PC-9 (cell line): ENCODE measurements at regions not wholly inside any gene's neighbourhood (a gene's known extent, or its start where the extent isn't known, plus 50 kb on each side); places are given as distances from the start of the nearest gene placed in this dataset.

ENCODE experiments used
- BruUV-seq: library from RNA; stranded (reverse); fragments of 400-500 nt; replicated peaks from 2 replicates; lab custom pipeline; 2021; lab: Mats Ljungman, UMichigan
- CTCF ChIA-PET: fragments of 300-600 bp; sonication (Branson Sonifier 250); formaldehyde crosslinking; loops from one replicate; lab custom pipeline; 2022; ENCODE audit warnings: antibody characterized with exemption; lab: Charles Lee
- POLR2A ChIA-PET: fragments of 300-600 bp; sonication (Branson Sonifier 250); formaldehyde crosslinking; loops from one replicate; lab custom pipeline; 2022; ENCODE audit warnings: antibody characterized with exemption; ENCODE audit not compliant: unreplicated experiment; lab: Charles Lee
- DNase-seq, 2 experiments: peaks; one replicate each; pipeline versions ENCODE4 v3.0.0 to v3.0.0-alpha.2; 2015 to 2022; ENCODE audit warnings: mixed read lengths in 1 of 2
- H2AFZ ChIP-seq: fragments of 200-600 bp; sonication (generic); 2 replicates; pipeline ENCODE4 v1.8.1; 2017; ENCODE audit warnings: antibody characterized with exemption
- H3F3A ChIP-seq: fragments of 200-600 bp; sonication (generic); 2 replicates; pipeline ENCODE4 v1.8.1; 2017; ENCODE audit warnings: antibody characterized with exemption, mild to moderate bottlenecking, low read depth; ENCODE audit not compliant: insufficient read depth
- H3K27ac ChIP-seq: fragments of 200-600 bp; sonication (generic); 2 replicates; pipeline ENCODE4 v1.6.1; 2016; ENCODE audit warnings: mixed run types
- H3K27me3 ChIP-seq: fragments of 200-600 bp; sonication (generic); 2 replicates; pipeline ENCODE4 v1.6.1; 2016; ENCODE audit warnings: low read depth, mixed run types; ENCODE audit not compliant: insufficient read depth
- H3K36me3 ChIP-seq: fragments of 200-600 bp; sonication (generic); 2 replicates; pipeline ENCODE4 v1.6.1; 2016; ENCODE audit warnings: low read depth, mixed run types
- H3K4me1 ChIP-seq: fragments of 200-600 bp; sonication (generic); replicated peaks from 2 replicates; pipeline ENCODE4 v1.6.1; 2016; ENCODE audit warnings: mixed run types; ENCODE audit not compliant: insufficient read depth
- H3K4me2 ChIP-seq: fragments of 200-600 bp; sonication (generic); 2 replicates; pipeline ENCODE4 v1.6.1; 2017; ENCODE audit warnings: mixed run types
- H3K4me3 ChIP-seq: fragments of 200-600 bp; sonication (generic); 2 replicates; pipeline ENCODE4 v1.6.1; 2016; ENCODE audit warnings: mixed run types
- H3K79me2 ChIP-seq: fragments of 200-600 bp; sonication (generic); 2 replicates; pipeline ENCODE4 v1.6.1; 2017; ENCODE audit warnings: low read depth, mixed run types
- H3K9me2 ChIP-seq: fragments of 200-600 bp; sonication (generic); 2 replicates; pipeline ENCODE4 v1.8.1; 2017; ENCODE audit warnings: mild to moderate bottlenecking; ENCODE audit not compliant: insufficient read depth
- H3K9me3 ChIP-seq: fragments of 200-600 bp; sonication (generic); 2 replicates; pipeline ENCODE4 v1.8.1; 2016; ENCODE audit warnings: low read depth; ENCODE audit not compliant: insufficient read depth
- H4K20me1 ChIP-seq: fragments of 200-600 bp; sonication (generic); 2 replicates; pipeline ENCODE4 v1.8.1; 2017; ENCODE audit not compliant: insufficient read depth
- EZH2 ChIP-seq: fragments of 200-600 bp; sonication (generic); IDR thresholded peaks from 2 replicates; pipeline ENCODE4 v1.8.0; 2017; ENCODE audit warnings: antibody characterized with exemption, low read depth
- intact Hi-C: fragments of 100-400 bp; cut with micrococcal nuclease; formaldehyde crosslinking; loops from one replicate; pipeline ENCODE4 v1.10.0; 2022; ENCODE audit not compliant: unreplicated experiment
- TF ChIP-seq, protein P1 (sequence below): fragments of 200-600 bp; sonication (generic); conservative IDR thresholded peaks from 2 replicates; pipeline ENCODE4 v1.6.1; 2017; ENCODE audit warnings: mixed run types, antibody characterized with exemption, mild to moderate bottlenecking, moderate library complexity

DNA sequence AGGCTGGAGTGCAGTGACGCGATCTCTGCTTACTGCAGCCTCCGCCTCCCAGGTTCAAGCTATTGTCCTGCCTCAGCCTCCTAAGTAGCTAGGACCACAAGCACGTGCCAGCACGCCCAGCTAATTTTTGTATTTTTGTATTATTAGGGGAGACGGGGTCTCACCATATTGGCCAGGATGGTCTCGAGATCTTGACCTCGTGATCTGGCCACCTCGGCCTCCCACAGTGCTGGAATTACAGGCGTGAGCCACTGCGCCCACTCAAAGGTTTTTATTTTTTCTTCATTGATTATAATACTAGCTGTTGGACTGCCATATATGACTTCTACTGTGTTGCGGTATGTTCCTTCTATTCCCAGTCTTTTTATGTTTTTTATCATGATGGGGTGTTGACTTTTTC is 569.7 kb upstream of the SLITRK6 start:
- Histone ChIP-seq H4K20me1 (no peaks in the 10 kb centered on the region), H3K9me2 (no peaks in the 10 kb centered on the region), H3K4me1 (no peaks in the 10 kb centered on the region), H3K27me3 (no peaks in the 10 kb centered on the region), H3F3A (no peaks in the 10 kb centered on the region), H3K27ac (no peak overlapping the region), H3K79me2 (no peaks in the 10 kb centered on the region), H3K4me3 (no peak overlapping the region), H3K4me2 (no peak overlapping the region), H3K36me3 (no peaks in the 10 kb centered on the region), H3K9me3 (no peaks in the 10 kb centered on the region), H2AFZ (no peak overlapping the region)
- no TSS peak for BruUV-seq
- ChIA-PET POLR2A (no interaction called here), CTCF (no interaction called here)
- DNase-seq = no peak
- TF ChIP-seq, protein P1, sequence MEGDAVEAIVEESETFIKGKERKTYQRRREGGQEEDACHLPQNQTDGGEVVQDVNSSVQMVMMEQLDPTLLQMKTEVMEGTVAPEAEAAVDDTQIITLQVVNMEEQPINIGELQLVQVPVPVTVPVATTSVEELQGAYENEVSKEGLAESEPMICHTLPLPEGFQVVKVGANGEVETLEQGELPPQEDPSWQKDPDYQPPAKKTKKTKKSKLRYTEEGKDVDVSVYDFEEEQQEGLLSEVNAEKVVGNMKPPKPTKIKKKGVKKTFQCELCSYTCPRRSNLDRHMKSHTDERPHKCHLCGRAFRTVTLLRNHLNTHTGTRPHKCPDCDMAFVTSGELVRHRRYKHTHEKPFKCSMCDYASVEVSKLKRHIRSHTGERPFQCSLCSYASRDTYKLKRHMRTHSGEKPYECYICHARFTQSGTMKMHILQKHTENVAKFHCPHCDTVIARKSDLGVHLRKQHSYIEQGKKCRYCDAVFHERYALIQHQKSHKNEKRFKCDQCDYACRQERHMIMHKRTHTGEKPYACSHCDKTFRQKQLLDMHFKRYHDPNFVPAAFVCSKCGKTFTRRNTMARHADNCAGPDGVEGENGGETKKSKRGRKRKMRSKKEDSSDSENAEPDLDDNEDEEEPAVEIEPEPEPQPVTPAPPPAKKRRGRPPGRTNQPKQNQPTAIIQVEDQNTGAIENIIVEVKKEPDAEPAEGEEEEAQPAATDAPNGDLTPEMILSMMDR = no peak
- TF ChIP-seq EZH2 = no peak
- intact Hi-C loops = no loop called here

DNA sequence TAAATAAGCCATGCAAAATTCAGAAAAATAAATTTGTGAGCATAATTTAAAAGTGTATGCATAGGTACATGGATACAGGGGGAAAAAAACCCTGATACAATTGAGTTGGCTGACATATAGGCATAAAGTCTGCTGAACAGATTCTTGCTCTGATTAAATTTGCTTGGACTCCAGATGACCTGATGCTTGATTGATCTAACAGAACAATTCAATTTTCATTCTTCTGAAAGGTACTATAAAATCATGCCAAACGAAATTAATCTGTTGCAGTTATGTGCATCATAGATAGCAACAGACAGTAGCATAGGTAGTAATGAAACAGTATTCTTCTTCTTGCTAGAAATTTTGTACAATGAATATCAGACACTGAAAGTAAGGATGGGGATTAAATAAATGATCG is 578.2 kb upstream of the SLITRK6 start:
- no peak overlapping the region for H3K4me2 ChIP-seq

DNA sequence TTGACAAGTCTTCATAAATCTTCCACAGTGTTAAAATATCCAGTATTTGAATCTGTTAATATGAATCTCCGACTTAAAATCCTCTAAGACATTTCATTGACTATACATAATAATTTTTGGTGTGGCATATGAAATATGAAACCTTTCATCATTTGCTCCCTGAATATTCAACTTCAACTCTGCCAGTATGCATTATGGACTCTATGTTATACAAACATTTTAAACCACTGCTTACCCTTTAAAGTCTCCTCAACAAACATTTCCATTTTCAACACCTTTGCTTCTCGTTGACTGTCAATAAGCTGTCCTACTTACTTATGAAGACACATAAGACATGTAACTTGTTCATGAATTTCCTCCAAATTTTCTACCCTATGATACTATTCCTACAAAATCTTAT is 579.4 kb upstream of the SLITRK6 start:
- BruUV-seq = no TSS peak
- Histone ChIP-seq H3K36me3 (no peaks in the 10 kb centered on the region), H3K79me2 (no peaks in the 10 kb centered on the region), H4K20me1 (no peaks in the 10 kb centered on the region), H3F3A (no peaks in the 10 kb centered on the region), H3K4me1 (no peaks in the 10 kb centered on the region), H3K4me3 (no peak overlapping the region), H3K4me2 (no peak overlapping the region), H3K9me2 (no peaks in the 10 kb centered on the region), H3K27me3 (no peaks in the 10 kb centered on the region), H2AFZ (no peak overlapping the region), H3K9me3 (no peaks in the 10 kb centered on the region), H3K27ac (no peak overlapping the region)
- ChIA-PET CTCF (no interaction called here), POLR2A (no interaction called here)
- TF ChIP-seq, protein P1 = no peak
- TF ChIP-seq EZH2 = no peak
- no peak for DNase-seq
- intact Hi-C loops = no loop called here

More for the DNA sequence above, 578.2 kb upstream of the SLITRK6 start:
- H4K20me1 ChIP-seq = no peaks in the 10 kb centered on the region
- no peak overlapping the region for H2AFZ ChIP-seq
- H3K27ac ChIP-seq = no peak overlapping the region
- CTCF ChIA-PET = no interaction called here
- H3F3A ChIP-seq = no peaks in the 10 kb centered on the region
- H3K36me3 ChIP-seq = no peaks in the 10 kb centered on the region
- intact Hi-C loops = no loop called here
- no peaks in the 10 kb centered on the region for H3K9me3 ChIP-seq
- no peaks in the 10 kb centered on the region for H3K79me2 ChIP-seq
- POLR2A ChIA-PET = no interaction called here
- no peaks in the 10 kb centered on the region for H3K27me3 ChIP-seq
- no peak overlapping the region for H3K4me3 ChIP-seq
- BruUV-seq = no TSS peak
- H3K9me2 ChIP-seq = no peaks in the 10 kb centered on the region
- no peak for TF ChIP-seq EZH2
- TF ChIP-seq, protein P1 = no peak
- H3K4me1 ChIP-seq = no peaks in the 10 kb centered on the region
- DNase-seq = no peak
